ENCODE measurements at regions not wholly inside any gene's neighbourhood (a gene's known extent, or its start where the extent isn't known, plus 50 kb on each side); places are given as distances from the start of the nearest gene placed in this dataset.
"Not testable (repeated sequence)": the region's sequence is repeated elsewhere in the genome, so short reads cannot be mapped to it uniquely, and the experiment has no call there.

DNA sequence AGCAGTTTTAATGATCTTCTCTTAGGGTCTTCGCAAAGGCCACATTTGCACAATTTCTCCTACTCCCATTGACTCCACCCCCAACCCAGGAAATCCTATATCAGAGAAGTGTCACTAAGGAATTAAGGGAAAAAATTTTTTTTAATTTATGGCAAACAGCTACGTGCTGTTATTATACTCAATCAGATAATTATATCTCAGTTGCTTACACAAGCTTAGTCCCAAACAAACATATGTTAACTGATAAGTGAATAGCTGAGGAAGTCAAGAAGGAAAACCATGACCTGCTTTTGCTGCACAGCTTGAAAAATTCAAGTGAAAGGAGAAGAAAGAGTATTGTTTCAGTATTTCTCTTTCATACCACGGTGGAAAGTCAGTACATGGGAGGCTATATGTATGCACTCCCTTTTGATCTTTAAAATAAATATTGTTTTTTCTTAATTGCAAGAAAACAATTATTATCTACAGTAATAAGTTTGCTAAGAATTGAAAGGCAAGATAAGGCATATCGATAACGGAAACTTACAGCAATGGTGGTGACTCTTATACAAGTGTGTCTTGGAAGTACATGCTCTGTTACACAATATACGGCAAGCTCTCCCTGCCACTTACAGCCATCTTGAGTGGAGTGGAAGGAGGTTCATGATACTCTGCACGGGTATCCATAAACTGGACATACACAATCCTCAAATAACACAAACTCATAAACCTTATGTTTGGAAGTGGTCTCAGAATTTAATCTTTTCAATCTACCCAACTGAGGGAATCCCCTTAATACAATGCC lies 167.9 kb upstream of the FREM1 start:
- DNase-seq (ENCODE audit: low read depth in 1 of 2, low spot score in 1 of 2) = no peak
- TF ChIP-seq JUND (IDR thresholded peaks at IDR 0.05; ENCODE audit: low read depth) = no peak
- in situ Hi-C loops (cut with HindIII; ENCODE audit: low pct_unique_long_range_greater_than_20kb, low sequenced_read_pairs) = no loop called here

DNA sequence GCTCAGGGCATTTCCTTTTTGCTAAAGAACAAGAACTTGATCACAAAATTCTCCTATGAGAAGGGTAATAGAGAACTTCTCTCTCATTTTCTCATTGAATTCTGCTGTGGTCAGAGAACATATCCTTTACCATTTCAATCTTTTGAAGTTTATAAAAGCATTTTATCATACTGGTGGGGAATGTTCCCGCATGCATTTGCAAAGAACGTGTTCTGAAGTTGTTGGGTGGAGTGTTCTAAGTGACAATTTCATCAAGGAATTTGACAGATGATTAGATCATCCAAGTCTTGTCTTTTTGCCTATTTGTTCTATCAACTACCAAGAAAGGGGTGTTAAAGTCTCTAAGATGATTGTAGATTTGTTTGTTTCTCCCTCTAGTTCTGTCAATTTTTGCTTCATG lies 163.4 kb upstream of the FREM1 start:
- DNase-seq (ENCODE audit: low read depth in 1 of 2, low spot score in 1 of 2) = no peak
- in situ Hi-C loops (cut with HindIII; ENCODE audit: low pct_unique_long_range_greater_than_20kb, low sequenced_read_pairs) = no loop called here
- TF ChIP-seq JUND (IDR thresholded peaks at IDR 0.05; ENCODE audit: low read depth) = no peak

DNA sequence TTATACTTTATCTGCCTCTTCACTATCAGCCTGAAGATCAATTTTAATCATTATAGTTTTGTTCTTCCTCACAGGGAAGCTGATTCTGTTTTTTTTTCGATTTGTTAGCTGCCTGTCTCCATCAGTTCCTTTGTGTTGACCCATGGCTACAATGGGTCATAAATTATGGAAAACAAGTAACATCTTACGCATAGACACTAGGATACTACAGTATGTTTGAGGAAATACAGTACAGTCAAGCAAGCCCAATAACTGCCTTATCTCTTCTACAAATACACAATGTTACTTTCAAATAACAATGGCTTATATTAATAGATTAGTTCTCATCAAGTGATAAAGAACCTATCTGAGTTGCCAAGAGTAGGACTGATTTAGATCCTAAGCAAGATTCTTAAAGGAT lies 160.5 kb upstream of the FREM1 start:
- in situ Hi-C loops (cut with HindIII; ENCODE audit: low pct_unique_long_range_greater_than_20kb, low sequenced_read_pairs) = no loop called here
- no peak for DNase-seq (ENCODE audit: low read depth in 1 of 2, low spot score in 1 of 2)
- TF ChIP-seq JUND (IDR thresholded peaks at IDR 0.05; ENCODE audit: low read depth) = no peak

DNA sequence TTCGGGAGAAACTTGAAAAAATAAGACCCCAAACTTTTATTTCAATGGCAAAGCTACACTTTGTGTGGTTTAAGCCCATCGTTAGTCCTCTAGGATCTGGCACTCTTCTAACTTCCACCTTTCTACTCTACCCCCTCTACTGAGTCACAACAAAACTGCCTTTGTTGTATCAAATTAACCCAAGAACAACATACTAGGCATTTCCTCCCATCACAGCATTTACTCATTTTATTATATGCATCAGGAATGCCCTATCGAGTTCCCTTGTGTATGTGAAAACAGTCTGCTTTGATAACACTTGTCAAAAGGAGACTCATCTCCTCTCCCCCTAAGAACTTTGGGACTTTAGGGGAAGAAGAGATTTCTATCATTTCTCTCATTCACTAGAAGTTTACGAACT lies 158.9 kb upstream of the FREM1 start:
- in situ Hi-C loops (cut with HindIII; ENCODE audit: low pct_unique_long_range_greater_than_20kb, low sequenced_read_pairs) = no loop called here
- no peak for TF ChIP-seq JUND (IDR thresholded peaks at IDR 0.05; ENCODE audit: low read depth)
- DNase-seq (ENCODE audit: low read depth in 1 of 2, low spot score in 1 of 2) = no peak

DNA sequence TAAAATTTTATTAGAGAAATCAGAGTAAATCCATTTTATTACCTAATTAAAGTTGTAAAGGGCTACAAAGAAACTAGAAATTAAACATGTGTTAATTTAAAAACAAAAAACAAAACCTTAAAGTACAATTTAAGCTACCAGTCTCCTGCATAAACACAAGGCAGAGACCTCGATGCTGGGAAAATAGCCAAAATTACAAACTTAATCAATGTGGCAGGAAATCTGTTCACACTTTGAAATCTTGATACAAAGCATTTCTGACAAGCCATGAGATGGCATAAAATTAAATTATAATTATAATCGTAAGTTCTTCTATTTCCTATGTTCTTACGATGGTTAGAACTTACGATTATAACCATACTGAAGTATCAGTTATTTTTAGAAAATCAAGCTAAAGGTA lies 158.0 kb upstream of the FREM1 start:
- DNase-seq (ENCODE audit: low read depth in 1 of 2, low spot score in 1 of 2) = no peak
- in situ Hi-C loops (cut with HindIII; ENCODE audit: low pct_unique_long_range_greater_than_20kb, low sequenced_read_pairs) = no loop called here
- TF ChIP-seq JUND (IDR thresholded peaks at IDR 0.05; ENCODE audit: low read depth) = no peak

DNA sequence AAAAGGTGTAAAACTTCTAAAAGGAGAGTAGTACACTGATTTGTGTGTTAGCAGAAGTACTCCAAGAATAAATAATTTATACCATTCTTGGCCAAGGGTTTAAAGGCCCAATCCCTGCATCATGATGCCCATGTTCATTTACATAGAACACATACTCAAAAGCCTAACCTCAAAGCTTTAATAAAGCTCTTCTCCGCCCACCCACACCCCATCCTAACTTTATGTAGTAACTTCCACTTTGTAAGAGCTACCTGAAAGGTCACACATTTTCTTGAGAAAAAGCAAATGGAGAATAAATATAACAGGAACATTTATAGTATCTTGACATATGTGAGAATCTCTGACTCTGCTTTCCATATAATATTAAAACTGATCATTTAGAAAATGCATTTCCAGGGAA lies 148.8 kb upstream of the FREM1 start:
- DNase-seq (ENCODE audit: low read depth in 1 of 2, low spot score in 1 of 2) = no peak
- no peak for TF ChIP-seq JUND (IDR thresholded peaks at IDR 0.05; ENCODE audit: low read depth)
- in situ Hi-C loops (cut with HindIII; ENCODE audit: low pct_unique_long_range_greater_than_20kb, low sequenced_read_pairs) = no loop called here

DNA sequence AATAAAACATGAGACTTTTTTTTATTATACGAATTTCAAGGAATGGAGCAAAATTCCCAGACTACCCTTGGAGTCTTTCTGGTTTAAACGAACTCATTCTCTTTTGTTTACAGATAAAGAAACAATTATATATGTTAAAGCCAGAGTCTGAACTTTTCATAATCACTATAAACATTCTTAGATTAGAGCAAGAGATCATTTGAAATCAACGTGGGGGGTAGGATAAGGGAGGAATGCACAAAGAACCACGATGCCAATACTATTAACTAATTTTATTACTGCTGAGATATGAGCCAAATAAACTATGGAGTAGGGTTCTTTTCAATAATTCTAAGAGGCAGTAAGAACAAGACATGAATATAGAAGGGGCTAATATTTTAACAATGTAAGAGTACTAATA lies 148.0 kb upstream of the FREM1 start:
- no peak for TF ChIP-seq JUND (IDR thresholded peaks at IDR 0.05; ENCODE audit: low read depth)
- DNase-seq (ENCODE audit: low read depth in 1 of 2, low spot score in 1 of 2) = no peak
- in situ Hi-C loops (cut with HindIII; ENCODE audit: low pct_unique_long_range_greater_than_20kb, low sequenced_read_pairs) = no loop called here

DNA sequence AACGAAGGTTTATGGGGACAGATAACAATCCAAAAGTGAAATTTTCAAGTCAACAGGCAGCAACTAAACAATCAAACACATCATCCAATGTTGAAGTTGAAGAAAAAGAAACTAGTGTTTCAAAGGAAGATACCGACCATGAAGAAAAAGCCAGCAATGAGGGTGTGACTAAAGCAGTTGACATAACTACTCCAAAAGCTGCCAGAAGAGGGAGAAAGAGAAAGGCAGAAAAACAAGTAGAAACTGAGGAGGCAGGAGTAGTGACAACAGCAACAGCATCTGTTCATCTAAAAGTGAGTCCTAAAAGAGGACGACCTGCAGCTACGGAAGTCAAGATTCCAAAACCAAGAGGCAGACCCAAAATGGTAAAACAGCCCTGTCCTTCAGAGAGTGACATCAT lies 145.1 kb upstream of the FREM1 start:
- DNase-seq (ENCODE audit: low read depth in 1 of 2, low spot score in 1 of 2) = peak; percentile 0 to 55
- in situ Hi-C loops (cut with HindIII; ENCODE audit: low pct_unique_long_range_greater_than_20kb, low sequenced_read_pairs) = not testable (repeated sequence)

DNA sequence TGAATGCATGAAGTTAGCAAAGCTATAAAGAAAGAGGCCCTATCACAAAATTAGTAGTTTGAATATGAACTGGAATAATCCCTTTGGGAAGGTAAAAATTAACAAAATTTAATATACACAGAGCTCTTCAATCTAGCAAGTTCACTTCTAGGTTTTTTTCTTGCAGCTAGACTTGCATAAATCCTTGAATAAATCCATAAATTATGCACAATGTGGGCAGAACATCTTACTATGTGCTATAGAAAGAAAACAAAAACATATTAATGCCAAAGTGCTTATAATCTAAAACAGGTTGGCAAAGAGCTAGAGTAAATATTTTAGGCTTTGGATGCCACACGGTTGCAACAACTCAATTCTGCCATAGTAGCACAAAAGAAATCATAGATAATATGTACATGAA lies 138.5 kb upstream of the FREM1 start:
- DNase-seq (ENCODE audit: low read depth in 1 of 2, low spot score in 1 of 2) = no peak
- in situ Hi-C loops (cut with HindIII; ENCODE audit: low pct_unique_long_range_greater_than_20kb, low sequenced_read_pairs) = no loop called here
- no peak for TF ChIP-seq JUND (IDR thresholded peaks at IDR 0.05; ENCODE audit: low read depth)

DNA sequence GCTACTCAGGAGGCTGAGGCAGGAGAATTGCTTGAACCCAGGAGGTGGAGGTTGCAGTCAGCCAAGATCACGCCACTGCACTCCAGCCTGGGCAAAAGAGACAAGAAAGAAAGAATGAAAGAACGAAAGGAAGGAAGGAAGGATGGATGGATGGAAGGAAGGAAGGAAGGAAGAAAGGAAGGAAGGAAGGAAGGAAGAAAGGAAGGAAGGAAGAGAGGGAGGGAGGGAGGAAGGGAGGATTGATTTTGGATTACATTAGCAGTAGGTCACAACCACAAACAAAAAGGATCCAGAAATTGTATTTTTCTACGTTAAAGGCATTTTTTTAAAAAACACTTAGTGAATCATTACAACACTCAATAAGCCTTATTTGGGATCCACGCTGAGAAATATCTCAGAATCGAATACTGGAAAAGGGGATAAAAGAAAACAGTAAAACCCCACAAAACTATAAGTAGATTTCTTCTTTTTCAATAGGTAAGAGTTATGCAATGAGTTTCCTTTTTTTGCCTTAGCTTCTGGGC lies 136.9 kb upstream of the FREM1 start:
- in situ Hi-C loops (cut with HindIII; ENCODE audit: low pct_unique_long_range_greater_than_20kb, low sequenced_read_pairs) = no loop called here
- no peak for TF ChIP-seq JUND (IDR thresholded peaks at IDR 0.05; ENCODE audit: low read depth)
- no peak for DNase-seq (ENCODE audit: low read depth in 1 of 2, low spot score in 1 of 2)

DNA sequence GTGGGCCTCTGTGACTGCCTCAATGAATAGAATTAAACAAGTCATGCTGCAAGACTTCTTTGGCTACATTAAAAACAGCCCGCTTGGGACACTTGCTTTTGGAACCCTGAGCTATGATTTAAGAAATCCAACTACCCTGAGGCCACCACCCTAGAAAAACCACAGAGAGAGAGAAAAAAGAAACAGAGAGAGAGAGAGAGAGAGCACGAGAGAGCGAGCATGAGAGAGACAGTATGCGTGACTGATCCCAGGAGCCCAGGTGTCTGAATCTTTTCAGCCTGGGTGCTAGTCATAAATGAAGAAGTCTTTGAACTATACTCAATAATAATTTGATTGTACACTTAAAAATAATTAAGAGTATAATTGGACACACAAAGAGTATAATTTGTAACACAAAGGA lies 123.1 kb upstream of the FREM1 start:
- DNase-seq (ENCODE audit: low read depth in 1 of 2, low spot score in 1 of 2) = no peak
- in situ Hi-C loops (cut with HindIII; ENCODE audit: low pct_unique_long_range_greater_than_20kb, low sequenced_read_pairs) = no loop called here
- TF ChIP-seq JUND (IDR thresholded peaks at IDR 0.05; ENCODE audit: low read depth) = no peak

DNA sequence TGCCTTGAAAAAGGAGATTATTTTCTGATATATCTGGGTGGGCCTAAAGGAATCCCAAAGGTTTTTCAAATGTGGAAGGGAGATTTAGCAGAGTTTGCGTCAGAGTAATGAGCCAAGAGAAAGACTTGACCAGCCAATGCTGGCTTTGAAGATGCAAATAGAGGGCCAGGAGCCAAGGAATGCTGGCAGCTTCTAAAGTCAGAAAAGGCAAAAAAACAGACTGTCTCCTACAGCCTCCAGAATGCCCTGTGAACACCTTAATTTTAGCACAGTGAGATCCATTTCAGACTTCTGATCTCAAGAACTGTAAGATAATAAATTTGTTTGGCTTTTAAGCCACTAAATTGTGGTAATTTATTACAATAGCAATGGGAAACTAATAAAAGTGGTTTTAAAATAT lies 122.6 kb upstream of the FREM1 start:
- no peak for TF ChIP-seq JUND (IDR thresholded peaks at IDR 0.05; ENCODE audit: low read depth)
- no peak for DNase-seq (ENCODE audit: low read depth in 1 of 2, low spot score in 1 of 2)
- in situ Hi-C loops (cut with HindIII; ENCODE audit: low pct_unique_long_range_greater_than_20kb, low sequenced_read_pairs) = no loop called here

DNA sequence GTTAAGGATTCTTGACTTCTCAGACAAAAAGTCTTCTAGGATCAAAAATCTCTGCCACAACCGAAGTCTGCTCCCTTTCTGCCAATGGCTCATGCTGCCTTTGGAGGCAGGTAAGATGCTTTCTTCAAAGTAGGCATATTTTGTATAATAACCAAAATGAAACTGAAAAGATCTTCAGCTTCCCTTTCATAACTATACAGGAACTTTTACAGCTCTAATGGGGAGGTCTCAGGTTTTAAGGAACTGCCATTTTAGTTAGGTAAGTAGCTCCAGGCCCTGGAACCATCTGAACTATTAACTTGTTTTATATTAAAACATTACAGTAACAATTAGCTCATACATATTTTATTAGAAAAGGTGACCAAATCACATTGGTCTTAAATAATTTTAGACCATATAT lies 110.9 kb upstream of the FREM1 start:
- in situ Hi-C loops (cut with HindIII; ENCODE audit: low pct_unique_long_range_greater_than_20kb, low sequenced_read_pairs) = no loop called here
- DNase-seq (ENCODE audit: low read depth in 1 of 2, low spot score in 1 of 2) = no peak
- no peak for TF ChIP-seq JUND (IDR thresholded peaks at IDR 0.05; ENCODE audit: low read depth)

DNA sequence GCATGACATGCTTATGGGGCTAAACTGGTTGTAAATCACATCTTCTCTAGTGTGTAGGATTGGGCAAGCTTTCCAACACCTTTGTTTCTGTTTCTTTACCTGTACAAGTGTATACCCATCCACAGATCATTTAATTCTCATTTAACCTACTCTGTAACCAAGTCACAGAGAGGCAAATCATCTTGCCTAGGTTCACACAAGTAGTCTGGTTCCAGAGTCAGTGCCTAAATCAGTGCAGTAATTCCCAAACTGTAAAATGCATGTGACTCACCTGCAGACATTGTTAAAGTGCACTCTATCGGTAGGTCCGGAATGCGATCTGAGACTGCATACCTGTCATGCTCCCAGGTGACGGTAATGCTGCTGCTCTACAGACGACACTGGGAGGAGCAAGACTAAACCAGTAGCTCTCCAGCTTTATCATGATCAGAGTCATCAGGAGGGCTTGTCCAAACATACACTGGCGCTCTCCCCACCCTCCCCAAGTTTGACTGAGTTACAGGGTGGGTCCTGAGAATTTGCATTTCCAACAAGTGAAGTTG lies 107.9 kb upstream of the FREM1 start:
- in situ Hi-C loops (cut with HindIII; ENCODE audit: low pct_unique_long_range_greater_than_20kb, low sequenced_read_pairs) = no loop called here
- DNase-seq (ENCODE audit: low read depth in 1 of 2, low spot score in 1 of 2) = peak in 1 of 2 experiments; percentile 12
- TF ChIP-seq JUND (IDR thresholded peaks at IDR 0.05; ENCODE audit: low read depth) = no peak

Data from T47D (cell line).